GM12892 (cell line): ENCODE measurements at regions not wholly inside any gene's neighbourhood (a gene's known extent, or its start where the extent isn't known, plus 50 kb on each side); places are given as distances from the start of the nearest gene placed in this dataset.
A peak's percentile ranks its signal among the peaks of the same experiment; 100 is the strongest.

Experiments
- DNase-seq: peaks from one replicate; pipeline ENCODE4 v3.0.0; 2011; ENCODE audit not compliant: insufficient read length
- FAIRE-seq: peaks from 2 replicates; lab custom pipeline; 2011; peaks lifted over from hg19 to GRCh38; lab: Jason Lieb, UNC
- POLR2A ChIP-seq: IDR thresholded peaks from 2 replicates; pipeline ENCODE4 v1.6.1; 2011; ENCODE audit warnings: low read depth, low read length, control low read depth
- POLR2AphosphoS5 ChIP-seq: IDR thresholded peaks from 2 replicates; pipeline ENCODE4 v1.6.1; 2011; ENCODE audit warnings: low read depth, low read length, control low read depth
- TAF1 ChIP-seq: IDR thresholded peaks from 2 replicates; pipeline ENCODE4 v1.6.1; 2011; ENCODE audit warnings: low read depth, mild to moderate bottlenecking, control low read depth, low read length, borderline replicate concordance

GRCh38 chr3:5309171-5309570, 121.7 kb downstream of the EDEM1 start:
- DNase-seq, result no peak
- no peak for TF ChIP-seq POLR2AphosphoS5
- TF ChIP-seq TAF1, result no peak
- no peak for FAIRE-seq

- no peak for TF ChIP-seq POLR2AphosphoS5
- no peak for TF ChIP-seq TAF1
- TF ChIP-seq POLR2A, result no peak
- DNase-seq (no peak), FAIRE-seq (no peak)
These were observed 122.1 kb downstream of the EDEM1 start for GRCh38 chr3:5309602-5310001.

GRCh38 chr3:5310509-5310908, 123.0 kb downstream of the EDEM1 start:
- DNase-seq (no peak), FAIRE-seq (no peak)
- no peak for TF ChIP-seq TAF1
- no peak for TF ChIP-seq POLR2AphosphoS5
- no peak for TF ChIP-seq POLR2A

DNA sequence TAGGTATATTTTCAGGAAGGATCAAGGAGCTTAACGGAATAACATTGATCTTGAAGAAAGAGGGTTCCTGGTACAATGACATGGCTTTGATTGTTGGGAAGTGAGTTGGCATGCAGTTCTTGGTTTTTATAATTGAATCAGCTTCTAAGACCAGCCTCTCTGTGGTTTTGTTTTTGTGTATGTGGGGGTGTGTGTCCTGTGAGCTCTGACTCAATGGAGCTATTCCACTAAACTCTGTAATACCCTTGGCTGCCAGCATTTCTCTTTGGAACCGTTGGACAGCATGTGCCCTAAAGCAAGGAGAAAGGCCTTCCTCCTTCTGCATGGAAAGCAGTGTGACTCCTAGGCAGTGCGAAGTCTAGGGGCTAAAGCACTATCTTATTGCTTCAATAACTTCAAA, 124.8 kb downstream of the EDEM1 start:
- DNase-seq (no peak), FAIRE-seq (no peak)
- no peak for TF ChIP-seq TAF1
- TF ChIP-seq POLR2A, result no peak
- TF ChIP-seq POLR2AphosphoS5, result no peak

DNA sequence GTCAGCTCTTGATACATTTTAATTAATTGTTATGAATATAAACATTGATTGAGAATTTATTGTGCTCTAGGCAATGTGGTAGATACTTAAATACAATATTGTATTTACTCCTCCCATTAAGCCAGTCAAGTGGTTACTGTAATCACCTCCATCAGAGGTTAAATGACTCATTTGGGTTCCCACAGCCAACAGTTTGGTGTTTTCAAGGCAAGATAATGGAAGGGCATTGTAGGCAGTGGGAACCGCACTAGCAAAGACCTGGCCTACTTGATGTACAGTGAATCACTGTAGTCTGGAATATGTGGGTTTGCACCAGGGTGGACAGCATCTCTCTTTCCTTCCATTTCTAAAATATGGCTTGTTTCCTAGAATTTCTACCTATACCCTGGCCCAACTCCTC, 127.4 kb downstream of the EDEM1 start:
- TF ChIP-seq TAF1 (no peak), POLR2AphosphoS5 (no peak), POLR2A (no peak)
- no peak for DNase-seq
- FAIRE-seq, result no peak

DNA sequence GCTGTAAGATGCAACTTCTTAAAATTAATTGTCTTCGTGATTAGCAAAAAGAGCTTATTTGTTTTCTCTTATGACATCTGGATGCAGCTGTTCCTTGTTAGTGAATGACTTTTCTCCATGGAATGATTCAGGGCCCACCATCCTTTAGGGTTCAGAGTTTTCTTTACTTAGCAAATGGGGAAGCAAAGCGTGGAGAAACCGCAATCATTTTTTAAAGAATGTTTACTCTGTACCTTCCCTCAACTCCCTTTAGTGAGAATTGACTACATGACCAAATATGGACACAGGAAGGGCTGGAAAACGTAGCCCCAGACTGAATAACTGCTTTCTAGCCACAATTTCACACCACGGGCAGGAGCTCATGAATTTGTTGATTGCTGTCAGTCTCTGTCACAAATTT, 130.1 kb downstream of the EDEM1 start:
- no peak for TF ChIP-seq POLR2AphosphoS5
- no peak for TF ChIP-seq POLR2A
- no peak for TF ChIP-seq TAF1
- DNase-seq (no peak), FAIRE-seq (no peak)

DNA sequence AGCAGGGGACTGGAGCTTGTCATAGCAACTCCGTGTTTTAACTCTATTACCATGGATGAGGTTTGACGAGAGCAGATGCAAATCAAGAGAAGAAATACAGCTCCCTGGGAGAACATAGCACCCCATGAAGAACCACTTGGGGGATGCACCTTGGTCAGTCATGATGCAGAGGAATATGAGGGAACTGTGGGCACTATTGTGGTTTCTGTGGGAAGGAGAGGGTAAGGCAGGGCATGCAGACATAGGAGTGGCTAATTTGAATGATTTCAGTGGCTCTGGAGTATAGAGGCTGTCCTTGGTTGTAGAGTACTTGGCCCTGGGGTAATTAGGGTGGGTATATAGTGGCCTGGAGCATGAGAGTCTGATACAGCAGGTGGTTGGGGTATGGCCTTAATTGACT, 131.9 kb downstream of the EDEM1 start:
- no peak for DNase-seq
- no peak for TF ChIP-seq POLR2AphosphoS5
- no peak for TF ChIP-seq TAF1
- TF ChIP-seq POLR2A, result no peak
- no peak for FAIRE-seq

DNA sequence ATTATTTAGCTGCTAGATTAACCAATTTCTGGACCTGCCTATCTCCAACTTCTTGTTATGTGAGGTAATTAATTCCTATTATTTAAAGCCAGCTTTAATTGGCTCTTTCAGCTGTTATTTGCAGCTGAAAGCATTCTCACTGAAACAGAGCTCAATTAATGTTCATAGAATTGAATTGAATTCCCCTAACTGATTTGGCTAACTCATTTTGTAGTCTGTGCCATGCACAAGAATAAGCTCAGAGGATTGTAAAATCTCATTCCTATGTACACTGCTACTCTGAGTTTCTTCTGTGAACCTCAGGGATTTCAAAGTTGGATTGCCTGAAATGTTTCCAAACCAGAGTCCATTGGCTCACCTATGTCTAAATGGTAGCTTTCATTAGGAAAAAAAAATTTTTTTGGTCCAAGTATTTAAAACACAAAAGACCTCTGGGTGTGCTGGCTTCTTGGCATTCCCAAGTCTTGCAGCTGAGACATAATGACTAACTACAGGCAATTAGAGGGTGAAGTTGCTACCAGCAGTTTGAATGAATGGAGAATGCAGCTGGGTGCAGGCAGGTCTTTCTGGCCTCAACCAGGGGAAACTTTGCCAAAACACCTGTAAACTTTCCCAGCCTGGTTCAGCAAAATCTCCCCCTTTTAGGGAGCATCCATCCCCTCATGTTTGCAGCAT, 134.3 kb downstream of the EDEM1 start:
- TF ChIP-seq POLR2AphosphoS5 (no peak), POLR2A (no peak), TAF1 (no peak)
- FAIRE-seq (no peak), DNase-seq (no peak)

DNA sequence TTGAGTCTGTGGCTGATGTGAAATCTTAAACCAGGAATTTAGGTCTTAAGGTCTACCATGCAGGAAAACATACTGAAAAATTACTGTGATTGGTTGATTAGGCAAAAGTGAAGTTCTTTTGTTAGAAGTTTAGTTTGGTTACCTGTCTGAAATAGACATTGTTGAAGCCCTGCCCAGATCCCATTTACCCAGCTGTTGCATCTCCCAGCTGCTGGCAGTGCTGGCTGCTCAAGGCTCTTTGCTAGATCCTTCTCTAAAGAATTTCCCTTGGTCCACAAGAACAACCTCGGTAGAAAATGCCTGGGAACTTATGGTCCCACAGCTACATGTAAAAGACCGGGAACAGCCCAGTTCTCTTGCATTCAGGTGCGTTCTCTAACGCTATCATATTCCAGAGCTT, 137.3 kb downstream of the EDEM1 start:
- FAIRE-seq (no peak), DNase-seq (no peak)
- no peak for TF ChIP-seq TAF1
- TF ChIP-seq POLR2A, result no peak
- TF ChIP-seq POLR2AphosphoS5, result no peak

DNA sequence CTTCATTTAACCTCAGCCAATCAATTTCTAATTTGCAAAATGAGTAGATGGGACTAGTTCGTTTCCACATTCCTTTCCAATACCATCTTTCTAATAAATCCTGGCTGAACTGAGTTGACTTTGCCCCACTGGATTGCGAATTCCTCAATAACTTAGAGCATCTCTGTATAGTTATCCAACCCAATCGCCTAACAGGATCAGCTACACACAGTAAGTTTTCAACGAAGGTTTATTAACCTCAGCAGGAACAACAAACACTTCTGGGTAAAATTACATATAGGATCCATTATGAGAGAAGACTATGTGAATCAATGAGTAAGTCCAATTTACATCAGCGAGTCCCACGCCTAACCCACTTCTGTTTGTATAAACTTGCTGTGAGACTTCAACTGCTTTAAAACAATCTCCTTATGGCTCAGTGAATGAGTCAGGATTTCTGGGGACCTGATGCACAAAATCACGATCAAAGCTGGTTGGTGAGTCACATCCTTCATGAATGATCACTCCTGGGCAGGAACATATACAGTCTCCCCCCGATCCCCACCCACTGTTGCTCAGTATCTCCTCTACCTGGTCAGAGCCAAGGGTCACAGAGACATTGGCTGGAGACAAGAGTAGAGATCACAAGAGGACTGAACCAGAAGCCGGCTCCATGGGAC, 142.8 kb downstream of the EDEM1 start:
- DNase-seq, result no peak
- FAIRE-seq, result peak; percentile 9
- TF ChIP-seq TAF1, result no peak

- DNase-seq (no peak), FAIRE-seq (no peak)
- no peak for TF ChIP-seq POLR2A
- no peak for TF ChIP-seq TAF1
- TF ChIP-seq POLR2AphosphoS5, result no peak
These were observed 144.2 kb downstream of the EDEM1 start for GRCh38 chr3:5331567-5332269.
